ENCODE measurements at regions not wholly inside any gene's neighbourhood (a gene's known extent, or its start where the extent isn't known, plus 50 kb on each side); places are given as distances from the start of the nearest gene placed in this dataset.

GRCh38 chr10:71136036-71136721 lies 76.2 kb upstream of the UNC5B start:
- intact Hi-C loops (cut with micrococcal nuclease), result no loop called here
- no peak for DNase-seq (ENCODE audit: low read depth, low spot score)

More at GRCh38 chr10:71136036-71136721, 76.2 kb upstream of the UNC5B start:
- no peak for TF ChIP-seq CEBPB (IDR thresholded peaks at IDR 0.05; ENCODE audit: low read depth)
- no peak for TF ChIP-seq SIN3A (IDR thresholded peaks at IDR 0.05; ENCODE audit: low read depth)
- TF ChIP-seq FOSL1 (IDR thresholded peaks at IDR 0.05; ENCODE audit: low read depth), result no peak
- TF ChIP-seq ATF3 (IDR thresholded peaks at IDR 0.05), result no peak
- TF ChIP-seq ELF1 (IDR thresholded peaks at IDR 0.05; ENCODE audit: borderline replicate concordance, low read depth), result no peak
- no peak for TF ChIP-seq ZBTB33 (IDR thresholded peaks at IDR 0.05; ENCODE audit: extremely low read depth, insufficient replicate concordance, low read length)
- TF ChIP-seq ZNF274 (IDR thresholded peaks at IDR 0.05; ENCODE audit: low read depth, low read length), result no peak
- no peak for TF ChIP-seq POLR2AphosphoS5 (IDR thresholded peaks at IDR 0.05; ENCODE audit: low read depth, low read length)
- TF ChIP-seq, protein P1, sequence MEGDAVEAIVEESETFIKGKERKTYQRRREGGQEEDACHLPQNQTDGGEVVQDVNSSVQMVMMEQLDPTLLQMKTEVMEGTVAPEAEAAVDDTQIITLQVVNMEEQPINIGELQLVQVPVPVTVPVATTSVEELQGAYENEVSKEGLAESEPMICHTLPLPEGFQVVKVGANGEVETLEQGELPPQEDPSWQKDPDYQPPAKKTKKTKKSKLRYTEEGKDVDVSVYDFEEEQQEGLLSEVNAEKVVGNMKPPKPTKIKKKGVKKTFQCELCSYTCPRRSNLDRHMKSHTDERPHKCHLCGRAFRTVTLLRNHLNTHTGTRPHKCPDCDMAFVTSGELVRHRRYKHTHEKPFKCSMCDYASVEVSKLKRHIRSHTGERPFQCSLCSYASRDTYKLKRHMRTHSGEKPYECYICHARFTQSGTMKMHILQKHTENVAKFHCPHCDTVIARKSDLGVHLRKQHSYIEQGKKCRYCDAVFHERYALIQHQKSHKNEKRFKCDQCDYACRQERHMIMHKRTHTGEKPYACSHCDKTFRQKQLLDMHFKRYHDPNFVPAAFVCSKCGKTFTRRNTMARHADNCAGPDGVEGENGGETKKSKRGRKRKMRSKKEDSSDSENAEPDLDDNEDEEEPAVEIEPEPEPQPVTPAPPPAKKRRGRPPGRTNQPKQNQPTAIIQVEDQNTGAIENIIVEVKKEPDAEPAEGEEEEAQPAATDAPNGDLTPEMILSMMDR (IDR thresholded peaks at IDR 0.05 in 2 of 3, conservative IDR thresholded peaks at IDR 0.05 in 1 of 3; ENCODE audit: borderline replicate concordance in 1 of 3, insufficient read depth in 1 of 3, low read depth in 2 of 3, low read length in 2 of 3), result no peak
- no peak for TF ChIP-seq SRF (IDR thresholded peaks at IDR 0.05; ENCODE audit: low read depth)
- TF ChIP-seq RAD21 (IDR thresholded peaks at IDR 0.05; ENCODE audit: low read depth), result no peak
- Histone ChIP-seq H4K20me1 (ENCODE audit: insufficient read depth) (no peaks in the 10 kb centered on the region), H3K36me3 (ENCODE audit: control insufficient read depth in 1 of 2, insufficient read depth in 2 of 2, low read length in 2 of 2) (no peaks in the 10 kb centered on the region), H3K4me1 (ENCODE audit: control insufficient read depth in 1 of 2, insufficient read depth in 2 of 2, low read length in 2 of 2) (no peaks in the 10 kb centered on the region), H3K79me2 (ENCODE audit: insufficient read depth, low read length) (no peaks in the 10 kb centered on the region), H3K9me3 (ENCODE audit: control insufficient read depth in 1 of 2, insufficient read depth in 1 of 2, low read depth in 1 of 2, low read length in 2 of 2) (no peaks in the 10 kb centered on the region), H3K4me2 (ENCODE audit: low read length) (no peak overlapping the region), H3K4me3 (replicated peaks in 1 of 2; ENCODE audit: low read depth in 1 of 2, low read length in 2 of 2) (no peak overlapping the region), H3K27me3 (ENCODE audit: insufficient read depth, low read length) (peaks cover 24% of the 10 kb centered on the region; the same call in 1 of the 2 replicates), H2AFZ (ENCODE audit: low read depth, low read length, poor library complexity, severe bottlenecking) (no peak overlapping the region), H3K9ac (ENCODE audit: low read length) (no peak overlapping the region), H3K27ac (ENCODE audit: low read depth, low read length) (no peak overlapping the region), H3K9me2 (ENCODE audit: insufficient read depth) (no peaks in the 10 kb centered on the region)
- ATAC-seq, result no peak
- CTCF ChIA-PET, result no interaction called here
- BruUV-seq (replicated peaks), result no TSS peak
- RAD21 ChIA-PET (ENCODE audit: low non-redundant PET in 1 of 2, low total read pairs in 2 of 2, uncharacterized antibody in 2 of 2, unreplicated experiment in 2 of 2), result no interaction called here
- POLR2A ChIA-PET, result no interaction called here

All from HCT116 (cell line).